Dendritic cell treated with granulocyte-macrophage colony-stimulating factor and Interleukin-4, amounts not matched to agents 40 ng/mL and 50 ng/mL, for 4 days (primary cell): ENCODE measurements at regions not wholly inside any gene's neighbourhood (a gene's known extent, or its start where the extent isn't known, plus 50 kb on each side); places are given as distances from the start of the nearest gene placed in this dataset.

Experiments
- H3K27ac Mint-ChIP-seq: one replicate; pipeline ENCODE4 v1.8.0; 2022; ENCODE audit warnings: mild to moderate bottlenecking, mixed read lengths
- H3K27me3 Mint-ChIP-seq: one replicate; pipeline ENCODE4 v1.8.0; 2022; ENCODE audit warnings: mild to moderate bottlenecking, mixed read lengths
- H3K36me3 Mint-ChIP-seq: one replicate; pipeline ENCODE4 v1.8.0; 2022; ENCODE audit warnings: low read depth, mixed read lengths
- H3K4me1 Mint-ChIP-seq: one replicate; pipeline ENCODE4 v1.8.0; 2022; ENCODE audit warnings: low read depth, mixed read lengths
- H3K4me3 Mint-ChIP-seq: one replicate; pipeline ENCODE4 v1.8.0; 2022; ENCODE audit warnings: mild to moderate bottlenecking, moderate library complexity, mixed read lengths
- H3K9me3 Mint-ChIP-seq: one replicate; pipeline ENCODE4 v1.8.0; 2022; ENCODE audit warnings: mixed read lengths
- intact Hi-C: fragments of 100-400 bp; cut with micrococcal nuclease; formaldehyde crosslinking; loops from one replicate; pipeline ENCODE4 v1.15.0; 2022

- no peak overlapping the region for H3K27ac Mint-ChIP-seq
- H3K4me1 Mint-ChIP-seq, result peaks cover 14% of the 10 kb centered on the region
- no peak overlapping the region for H3K4me3 Mint-ChIP-seq
- H3K27me3 Mint-ChIP-seq, result peaks cover 46% of the 10 kb centered on the region
- intact Hi-C loops, result no loop called here
- peaks cover 11% of the 10 kb centered on the region for H3K9me3 Mint-ChIP-seq
- no peaks in the 10 kb centered on the region for H3K36me3 Mint-ChIP-seq
These were observed 224.8 kb upstream of the TNRC6C start for GRCh38 chr17:77733576-77734296.

- Mint-ChIP-seq H3K4me3 (no peak overlapping the region), H3K4me1 (peaks cover 14% of the 10 kb centered on the region), H3K27me3 (peaks cover 50% of the 10 kb centered on the region), H3K27ac (no peak overlapping the region), H3K36me3 (no peaks in the 10 kb centered on the region), H3K9me3 (peaks cover 11% of the 10 kb centered on the region)
- intact Hi-C loops, result no loop called here
These were observed 224.0 kb upstream of the TNRC6C start for GRCh38 chr17:77734371-77735080.

GRCh38 chr17:77735081-77735565 lies 223.4 kb upstream of the TNRC6C start:
- H3K9me3 Mint-ChIP-seq, result peaks cover 11% of the 10 kb centered on the region
- peaks cover 47% of the 10 kb centered on the region for H3K27me3 Mint-ChIP-seq
- H3K36me3 Mint-ChIP-seq, result no peaks in the 10 kb centered on the region
- H3K4me3 Mint-ChIP-seq, result no peak overlapping the region
- intact Hi-C loops, result no loop called here
- peaks cover 14% of the 10 kb centered on the region for H3K4me1 Mint-ChIP-seq
- H3K27ac Mint-ChIP-seq, result no peak overlapping the region

- intact Hi-C loops, result no loop called here
- Mint-ChIP-seq H3K9me3 (peaks cover 11% of the 10 kb centered on the region), H3K27me3 (peaks cover 47% of the 10 kb centered on the region), H3K4me1 (peaks cover 14% of the 10 kb centered on the region), H3K4me3 (no peak overlapping the region), H3K27ac (no peak overlapping the region), H3K36me3 (no peaks in the 10 kb centered on the region)
These were observed 222.8 kb upstream of the TNRC6C start for GRCh38 chr17:77735566-77736198.

GRCh38 chr17:77736199-77736585 lies 222.3 kb upstream of the TNRC6C start:
- Mint-ChIP-seq H3K27me3 (peaks cover 47% of the 10 kb centered on the region), H3K27ac (no peak overlapping the region), H3K4me1 (peaks cover 14% of the 10 kb centered on the region), H3K36me3 (no peaks in the 10 kb centered on the region), H3K4me3 (no peak overlapping the region), H3K9me3 (peaks cover 11% of the 10 kb centered on the region)
- intact Hi-C loops, result no loop called here

GRCh38 chr17:77736721-77737120 lies 221.8 kb upstream of the TNRC6C start:
- Mint-ChIP-seq H3K36me3 (no peaks in the 10 kb centered on the region), H3K4me1 (peaks cover 14% of the 10 kb centered on the region)
- intact Hi-C loops, result no loop called here

GRCh38 chr17:77737442-77738265 lies 220.8 kb upstream of the TNRC6C start:
- Mint-ChIP-seq H3K9me3 (peaks cover 7% of the 10 kb centered on the region), H3K27me3 (peaks cover 52% of the 10 kb centered on the region), H3K27ac (no peak overlapping the region), H3K4me1 (peaks cover 14% of the 10 kb centered on the region), H3K36me3 (no peaks in the 10 kb centered on the region), H3K4me3 (no peak overlapping the region)
- intact Hi-C loops, result no loop called here

More at GRCh38 chr17:77736721-77737120, 221.8 kb upstream of the TNRC6C start:
- no peak overlapping the region for H3K4me3 Mint-ChIP-seq
- peaks cover 50% of the 10 kb centered on the region for H3K27me3 Mint-ChIP-seq
- peaks cover 11% of the 10 kb centered on the region for H3K9me3 Mint-ChIP-seq
- no peak overlapping the region for H3K27ac Mint-ChIP-seq

GRCh38 chr17:77738751-77739531 lies 219.6 kb upstream of the TNRC6C start:
- no peaks in the 10 kb centered on the region for H3K36me3 Mint-ChIP-seq
- peaks cover 43% of the 10 kb centered on the region for H3K27me3 Mint-ChIP-seq
- no peak overlapping the region for H3K27ac Mint-ChIP-seq
- H3K9me3 Mint-ChIP-seq, result no peaks in the 10 kb centered on the region
- intact Hi-C loops, result no loop called here
- peaks cover 14% of the 10 kb centered on the region for H3K4me1 Mint-ChIP-seq
- no peak overlapping the region for H3K4me3 Mint-ChIP-seq

- Mint-ChIP-seq H3K27ac (no peak overlapping the region), H3K4me3 (no peak overlapping the region), H3K4me1 (no peaks in the 10 kb centered on the region), H3K36me3 (no peaks in the 10 kb centered on the region), H3K9me3 (no peaks in the 10 kb centered on the region), H3K27me3 (peaks cover 27% of the 10 kb centered on the region)
- intact Hi-C loops, result loop anchor here (2.0 kb wide), 1 partner anchor 198 kb away; no protein-coding TSS in a partner anchor
These were observed 218.0 kb upstream of the TNRC6C start for GRCh38 chr17:77740481-77740880.

- Mint-ChIP-seq H3K9me3 (no peaks in the 10 kb centered on the region), H3K36me3 (no peaks in the 10 kb centered on the region), H3K27ac (no peak overlapping the region), H3K27me3 (peaks cover 24% of the 10 kb centered on the region), H3K4me1 (no peaks in the 10 kb centered on the region), H3K4me3 (no peak overlapping the region)
- intact Hi-C loops, result loop anchor here (2.0 kb wide), 1 partner anchor 198 kb away; no protein-coding TSS in a partner anchor
These were observed 217.4 kb upstream of the TNRC6C start for GRCh38 chr17:77741109-77741508.

GRCh38 chr17:77742579-77742978 lies 215.9 kb upstream of the TNRC6C start:
- intact Hi-C loops, result no loop called here
- H3K4me1 Mint-ChIP-seq, result no peaks in the 10 kb centered on the region
- H3K27ac Mint-ChIP-seq, result no peak overlapping the region
- H3K27me3 Mint-ChIP-seq, result peaks cover 20% of the 10 kb centered on the region
- H3K36me3 Mint-ChIP-seq, result no peaks in the 10 kb centered on the region
- no peak overlapping the region for H3K4me3 Mint-ChIP-seq
- H3K9me3 Mint-ChIP-seq, result no peaks in the 10 kb centered on the region

GRCh38 chr17:77744066-77744988 lies 214.2 kb upstream of the TNRC6C start:
- intact Hi-C loops, result no loop called here
- H3K9me3 Mint-ChIP-seq, result no peaks in the 10 kb centered on the region
- no peak overlapping the region for H3K4me3 Mint-ChIP-seq

More at GRCh38 chr17:77744066-77744988, 214.2 kb upstream of the TNRC6C start:
- no peaks in the 10 kb centered on the region for H3K36me3 Mint-ChIP-seq
- no peak overlapping the region for H3K27ac Mint-ChIP-seq
- peaks cover 20% of the 10 kb centered on the region for H3K27me3 Mint-ChIP-seq
- no peaks in the 10 kb centered on the region for H3K4me1 Mint-ChIP-seq
